ENCODE measurements at regions not wholly inside any gene's neighbourhood (a gene's known extent, or its start where the extent isn't known, plus 50 kb on each side); places are given as distances from the start of the nearest gene placed in this dataset.
"Not testable (repeated sequence)": the region's sequence is repeated elsewhere in the genome, so short reads cannot be mapped to it uniquely, and the experiment has no call there.

DNA sequence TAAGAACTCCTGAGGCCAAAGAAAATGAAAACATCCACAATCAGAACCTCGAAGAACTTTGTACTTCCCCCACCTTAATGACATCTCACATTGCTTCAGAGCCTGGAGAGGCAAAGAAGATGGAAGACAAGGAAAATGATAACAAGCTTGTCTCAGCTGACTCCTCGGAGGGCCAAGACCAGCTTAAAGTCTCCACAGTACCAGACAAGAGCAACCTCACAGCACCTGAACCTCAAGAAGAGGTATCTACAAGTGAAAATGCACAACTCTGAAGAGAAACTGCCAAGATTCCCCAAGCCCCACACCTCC lies 97.5 kb downstream of the HNRNPD start:
- Mint-ChIP-seq H3K27ac (no peak overlapping the region), H3K36me3 (no peaks in the 10 kb centered on the region), H3K27me3 (ENCODE audit: low read depth) (peaks cover 67% of the 10 kb centered on the region), H3K4me1 (no peaks in the 10 kb centered on the region), H3K4me3 (no peak overlapping the region), H3K9me3 (peaks cover 4% of the 10 kb centered on the region)
- TF ChIP-seq, protein P1, sequence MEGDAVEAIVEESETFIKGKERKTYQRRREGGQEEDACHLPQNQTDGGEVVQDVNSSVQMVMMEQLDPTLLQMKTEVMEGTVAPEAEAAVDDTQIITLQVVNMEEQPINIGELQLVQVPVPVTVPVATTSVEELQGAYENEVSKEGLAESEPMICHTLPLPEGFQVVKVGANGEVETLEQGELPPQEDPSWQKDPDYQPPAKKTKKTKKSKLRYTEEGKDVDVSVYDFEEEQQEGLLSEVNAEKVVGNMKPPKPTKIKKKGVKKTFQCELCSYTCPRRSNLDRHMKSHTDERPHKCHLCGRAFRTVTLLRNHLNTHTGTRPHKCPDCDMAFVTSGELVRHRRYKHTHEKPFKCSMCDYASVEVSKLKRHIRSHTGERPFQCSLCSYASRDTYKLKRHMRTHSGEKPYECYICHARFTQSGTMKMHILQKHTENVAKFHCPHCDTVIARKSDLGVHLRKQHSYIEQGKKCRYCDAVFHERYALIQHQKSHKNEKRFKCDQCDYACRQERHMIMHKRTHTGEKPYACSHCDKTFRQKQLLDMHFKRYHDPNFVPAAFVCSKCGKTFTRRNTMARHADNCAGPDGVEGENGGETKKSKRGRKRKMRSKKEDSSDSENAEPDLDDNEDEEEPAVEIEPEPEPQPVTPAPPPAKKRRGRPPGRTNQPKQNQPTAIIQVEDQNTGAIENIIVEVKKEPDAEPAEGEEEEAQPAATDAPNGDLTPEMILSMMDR (IDR thresholded peaks at IDR 0.05; ENCODE audit: unreplicated experiment), result no peak
- no peak for DNase-seq (ENCODE audit: low spot score in 2 of 2, unreplicated experiment in 2 of 2)

DNA sequence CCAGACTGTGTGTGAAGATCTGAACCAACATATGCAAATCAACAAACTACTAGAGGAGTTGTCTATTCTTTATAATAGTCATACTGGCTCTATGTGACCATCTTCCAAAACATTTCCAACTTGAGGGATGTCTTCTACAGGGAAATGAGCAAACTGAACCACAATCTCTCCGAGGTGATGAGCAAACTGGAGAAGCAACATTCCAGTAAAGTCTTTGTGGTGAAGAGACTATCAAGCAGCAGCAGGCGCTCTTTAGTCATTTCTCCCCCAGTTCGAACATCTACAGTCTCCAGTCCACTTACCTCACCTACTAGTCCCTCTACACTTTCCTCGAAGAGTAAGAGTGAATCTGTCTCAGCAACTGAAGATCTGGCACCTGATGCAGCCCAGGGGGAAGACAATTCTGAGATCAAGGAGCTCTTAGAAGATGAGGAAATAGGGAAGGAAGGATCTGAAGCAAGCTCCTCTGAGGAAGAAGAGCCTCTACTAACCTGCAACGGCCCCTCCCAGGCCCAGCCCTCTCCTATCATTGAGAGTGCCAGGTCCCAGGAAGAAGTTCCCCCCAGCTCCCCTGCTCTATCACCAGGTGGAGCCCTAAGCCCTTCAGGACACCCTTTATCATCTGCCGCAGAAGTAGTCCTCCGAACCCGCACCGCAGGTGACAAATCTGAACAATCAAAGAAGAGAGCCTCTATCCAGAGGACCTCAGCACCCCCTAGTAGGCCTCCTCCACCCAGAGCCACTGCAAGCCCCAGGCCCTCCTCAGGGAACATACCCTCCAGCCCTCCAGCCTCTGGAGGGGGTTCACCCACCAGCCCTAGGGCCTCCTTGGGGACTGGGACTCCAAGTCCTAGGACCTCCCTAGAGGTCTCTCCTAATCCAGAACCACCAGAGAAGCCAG lies 98.1 kb downstream of the HNRNPD start:
- TF ChIP-seq, protein P1 (IDR thresholded peaks at IDR 0.05; ENCODE audit: unreplicated experiment), result no peak
- H3K36me3 Mint-ChIP-seq, result no peaks in the 10 kb centered on the region
- peaks cover 4% of the 10 kb centered on the region for H3K9me3 Mint-ChIP-seq
- H3K4me3 Mint-ChIP-seq, result no peak overlapping the region
- DNase-seq (ENCODE audit: low spot score in 2 of 2, unreplicated experiment in 2 of 2), result no peak
- H3K4me1 Mint-ChIP-seq, result no peaks in the 10 kb centered on the region
- peaks cover 66% of the 10 kb centered on the region for H3K27me3 Mint-ChIP-seq (ENCODE audit: low read depth)
- H3K27ac Mint-ChIP-seq, result no peak overlapping the region

- not testable (repeated sequence) for DNase-seq (ENCODE audit: low spot score in 2 of 2, unreplicated experiment in 2 of 2); H3K27ac Mint-ChIP-seq; H3K4me3 Mint-ChIP-seq; H3K4me1 Mint-ChIP-seq; H3K9me3 Mint-ChIP-seq; H3K36me3 Mint-ChIP-seq
- peaks cover 67% of the 10 kb centered on the region for H3K27me3 Mint-ChIP-seq (ENCODE audit: low read depth)
Measured at GRCh38 chr4:82274700-82275099, 99.1 kb downstream of the HNRNPD start.

GRCh38 chr4:82272523-82272922 lies 101.3 kb downstream of the HNRNPD start:
- H3K4me1 Mint-ChIP-seq; H3K9me3 Mint-ChIP-seq; H3K27ac Mint-ChIP-seq; H3K4me3 Mint-ChIP-seq; DNase-seq (ENCODE audit: low spot score in 2 of 2, unreplicated experiment in 2 of 2); H3K36me3 Mint-ChIP-seq: not testable (repeated sequence)
- peaks cover 50% of the 10 kb centered on the region for H3K27me3 Mint-ChIP-seq (ENCODE audit: low read depth)

DNA sequence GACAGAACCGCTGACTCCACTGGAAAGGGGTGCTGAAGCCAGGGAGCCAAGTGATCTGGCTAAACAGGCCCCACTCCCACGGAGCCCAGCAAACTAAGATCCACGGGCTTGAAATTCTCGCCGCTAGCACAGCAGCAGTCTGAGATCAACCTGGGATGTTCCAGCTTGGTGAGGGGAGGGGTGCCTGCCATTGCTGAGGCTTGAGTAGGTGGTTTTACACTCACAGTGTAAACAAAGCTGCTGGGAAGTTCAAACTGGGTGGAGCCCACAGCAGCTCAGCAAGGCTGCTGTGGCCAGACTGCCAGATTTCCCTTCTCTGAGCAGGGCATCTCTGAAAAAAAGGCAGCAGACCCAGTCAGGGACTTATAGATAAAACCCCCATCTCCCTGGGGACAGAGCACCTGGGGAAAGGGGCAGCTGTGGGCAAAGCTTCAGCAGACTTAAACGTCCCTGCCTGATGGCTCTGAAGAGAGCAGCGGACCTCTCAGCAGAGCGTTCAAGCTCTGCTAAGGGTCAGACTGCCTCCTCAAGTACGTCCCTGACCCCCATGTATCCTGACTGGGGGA lies 101.8 kb downstream of the HNRNPD start:
- H3K4me3 Mint-ChIP-seq; DNase-seq (ENCODE audit: low spot score in 2 of 2, unreplicated experiment in 2 of 2); H3K9me3 Mint-ChIP-seq; H3K27ac Mint-ChIP-seq; H3K4me1 Mint-ChIP-seq; H3K36me3 Mint-ChIP-seq: not testable (repeated sequence)
- peaks cover 45% of the 10 kb centered on the region for H3K27me3 Mint-ChIP-seq (ENCODE audit: low read depth)

DNA sequence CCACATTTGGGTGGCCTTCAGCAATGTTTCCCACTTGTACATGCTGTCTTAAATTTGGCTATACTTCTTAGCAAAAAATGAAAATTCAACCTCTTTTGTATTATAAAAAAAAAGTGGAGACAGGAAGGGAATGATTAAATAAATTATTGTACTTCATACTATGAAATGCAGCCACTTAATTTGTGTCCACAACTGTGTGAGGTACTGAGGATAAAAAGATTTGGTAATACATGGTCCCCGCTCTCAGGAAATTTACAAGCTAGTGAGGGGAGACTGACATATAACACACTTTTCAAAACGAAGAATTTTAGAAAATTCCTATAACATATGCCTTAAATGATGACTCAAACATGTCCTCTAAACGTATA lies 105.0 kb downstream of the HNRNPD start:
- Mint-ChIP-seq H3K27ac (no peak overlapping the region), H3K27me3 (ENCODE audit: low read depth) (peaks cover 18% of the 10 kb centered on the region), H3K9me3 (peaks cover 5% of the 10 kb centered on the region), H3K36me3 (no peaks in the 10 kb centered on the region), H3K4me1 (peaks cover 4% of the 10 kb centered on the region), H3K4me3 (no peak overlapping the region)
- TF ChIP-seq, protein P1 (IDR thresholded peaks at IDR 0.05; ENCODE audit: unreplicated experiment), result no peak
- no peak for DNase-seq (ENCODE audit: low spot score in 2 of 2, unreplicated experiment in 2 of 2)

DNA sequence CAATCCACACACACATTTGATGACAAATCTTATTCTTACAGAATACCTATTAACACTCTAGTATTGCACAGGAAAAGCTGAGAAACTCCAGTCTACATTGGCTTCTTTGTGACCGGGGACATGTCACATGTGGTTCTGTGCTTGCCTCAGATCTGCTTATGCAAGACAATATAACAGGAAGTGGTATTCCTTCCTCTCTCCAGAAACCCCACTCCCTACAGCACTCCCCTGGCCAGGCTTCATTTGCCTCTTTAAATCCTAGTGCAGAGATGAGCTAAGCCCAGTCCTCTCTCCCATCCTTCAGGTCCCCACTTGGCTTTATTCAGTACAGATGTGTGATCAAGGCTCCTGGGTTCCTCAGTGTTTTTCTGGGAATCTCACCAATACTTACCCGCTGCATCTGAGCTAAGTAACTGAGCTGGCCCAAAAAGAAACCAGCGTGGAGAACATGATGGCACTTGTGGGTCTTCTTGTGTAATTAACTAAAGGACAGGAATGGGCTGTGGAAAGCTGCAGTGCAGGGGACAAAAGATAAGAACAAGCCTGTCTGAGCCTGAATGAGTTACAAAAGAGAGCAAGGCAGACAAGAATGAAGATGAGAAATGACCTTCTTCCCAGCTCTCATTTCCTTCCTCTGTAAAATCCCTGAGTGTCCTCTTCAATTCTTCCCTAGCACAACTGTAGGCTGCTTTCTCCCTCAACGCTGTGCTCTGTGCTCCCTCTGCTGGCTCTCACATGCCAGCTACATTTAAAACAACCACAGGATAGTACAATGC lies 105.6 kb downstream of the HNRNPD start:
- H3K36me3 Mint-ChIP-seq, result no peaks in the 10 kb centered on the region
- H3K4me3 Mint-ChIP-seq, result no peak overlapping the region
- DNase-seq (ENCODE audit: low spot score in 2 of 2, unreplicated experiment in 2 of 2), result peak in 1 of 2 experiments; percentile 60
- TF ChIP-seq, protein P1 (IDR thresholded peaks at IDR 0.05; ENCODE audit: unreplicated experiment), result peak; percentile 44
- H3K27me3 Mint-ChIP-seq (ENCODE audit: low read depth), result peaks cover 18% of the 10 kb centered on the region
- peaks cover 4% of the 10 kb centered on the region for H3K4me1 Mint-ChIP-seq
- peaks cover 11% of the 10 kb centered on the region for H3K9me3 Mint-ChIP-seq
- no peak overlapping the region for H3K27ac Mint-ChIP-seq
